ENCODE measurements at regions not wholly inside any gene's neighbourhood (a gene's known extent, or its start where the extent isn't known, plus 50 kb on each side); places are given as distances from the start of the nearest gene placed in this dataset.

GRCh38 chr5:152701305-152701949, 296.3 kb upstream of the NMUR2 start:
- no peak for TF ChIP-seq CTCF (IDR thresholded peaks at IDR 0.05; ENCODE audit: borderline replicate concordance)
- intact Hi-C loops (cut with micrococcal nuclease) = no loop called here

GRCh38 chr5:152704286-152704685, 299.2 kb upstream of the NMUR2 start:
- Histone ChIP-seq H3K36me3 (no peaks in the 10 kb centered on the region), H3K27me3 (ENCODE audit: low read depth) (no peaks in the 10 kb centered on the region), H3K4me1 (no peaks in the 10 kb centered on the region), H3K9me3 (replicated peaks) (peaks cover 10% of the 10 kb centered on the region), H3K4me3 (no peak overlapping the region), H3K27ac (replicated peaks) (no peak overlapping the region)
- DNase-seq = no peak
- intact Hi-C loops (cut with micrococcal nuclease) = no loop called here
- no peak for TF ChIP-seq CTCF (IDR thresholded peaks at IDR 0.05; ENCODE audit: borderline replicate concordance)

More at GRCh38 chr5:152701305-152701949, 296.3 kb upstream of the NMUR2 start:
- H3K4me3 ChIP-seq = no peak overlapping the region
- peaks cover 14% of the 10 kb centered on the region for H3K9me3 ChIP-seq (replicated peaks)
- no peaks in the 10 kb centered on the region for H3K4me1 ChIP-seq
- no peak for DNase-seq
- H3K27me3 ChIP-seq (ENCODE audit: low read depth) = no peaks in the 10 kb centered on the region
- H3K27ac ChIP-seq (replicated peaks) = no peak overlapping the region
- no peaks in the 10 kb centered on the region for H3K36me3 ChIP-seq

- no peak for DNase-seq
- Histone ChIP-seq H3K27me3 (ENCODE audit: low read depth) (no peaks in the 10 kb centered on the region), H3K4me1 (no peaks in the 10 kb centered on the region), H3K9me3 (replicated peaks) (no peaks in the 10 kb centered on the region), H3K27ac (replicated peaks) (no peak overlapping the region), H3K4me3 (no peak overlapping the region), H3K36me3 (no peaks in the 10 kb centered on the region)
- intact Hi-C loops (cut with micrococcal nuclease) = no loop called here
- no peak for TF ChIP-seq CTCF (IDR thresholded peaks at IDR 0.05; ENCODE audit: borderline replicate concordance)
These were observed 306.8 kb upstream of the NMUR2 start for GRCh38 chr5:152711801-152712388.

- no peaks in the 10 kb centered on the region for H3K36me3 ChIP-seq
- DNase-seq = no peak
- H3K27ac ChIP-seq (replicated peaks) = no peak overlapping the region
- no peaks in the 10 kb centered on the region for H3K27me3 ChIP-seq (ENCODE audit: low read depth)
- H3K4me1 ChIP-seq = no peaks in the 10 kb centered on the region
- peaks cover 8% of the 10 kb centered on the region for H3K9me3 ChIP-seq (replicated peaks)
- intact Hi-C loops (cut with micrococcal nuclease) = no loop called here
- no peak overlapping the region for H3K4me3 ChIP-seq
- TF ChIP-seq CTCF (IDR thresholded peaks at IDR 0.05; ENCODE audit: borderline replicate concordance) = no peak
These were observed 312.3 kb upstream of the NMUR2 start for GRCh38 chr5:152717393-152717792.

GRCh38 chr5:152723482-152723881, 318.4 kb upstream of the NMUR2 start:
- Histone ChIP-seq H3K4me3 (no peak overlapping the region), H3K27ac (replicated peaks) (no peak overlapping the region), H3K4me1 (no peaks in the 10 kb centered on the region), H3K9me3 (replicated peaks) (peaks cover 35% of the 10 kb centered on the region), H3K27me3 (ENCODE audit: low read depth) (no peaks in the 10 kb centered on the region), H3K36me3 (peaks cover 7% of the 10 kb centered on the region)
- no peak for TF ChIP-seq CTCF (IDR thresholded peaks at IDR 0.05; ENCODE audit: borderline replicate concordance)
- intact Hi-C loops (cut with micrococcal nuclease) = no loop called here
- no peak for DNase-seq

All from left ventricle myocardium inferior (tissue), 1 donor.